Stimulated activated CD4-positive, alpha-beta T cell treated with anti-CD3 and anti-CD28 coated beads, Interleukin-15, amount 100 ng/mL, for 48 hours (primary cell): ENCODE measurements at regions not wholly inside any gene's neighbourhood (a gene's known extent, or its start where the extent isn't known, plus 50 kb on each side); places are given as distances from the start of the nearest gene placed in this dataset.

Experiments used
- DNase-seq, 2 donors: peaks; one replicate each; pipeline ENCODE4 v3.0.0-alpha.2; 2020; ENCODE audit warnings: low read depth in 2 of 2

DNA sequence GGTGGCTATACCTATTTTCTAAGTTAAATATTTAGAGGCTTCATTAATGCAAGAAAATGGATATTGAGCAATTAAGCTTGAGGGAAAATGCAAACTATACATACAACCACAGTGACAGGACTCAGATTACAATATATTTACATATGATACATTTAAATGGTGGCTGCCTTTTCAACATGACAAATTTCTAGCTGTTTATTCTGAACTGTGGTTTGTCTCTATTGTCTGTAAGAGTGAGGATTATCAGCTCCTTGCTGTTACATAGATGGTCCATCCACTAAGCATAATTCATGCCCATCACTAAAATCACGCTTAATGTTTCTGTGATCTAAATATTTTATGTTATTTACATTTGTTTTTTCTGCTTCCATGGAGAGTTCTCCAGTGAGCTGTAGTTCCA is 81.1 kb upstream of the SGCD start:
- no peak for DNase-seq

DNA sequence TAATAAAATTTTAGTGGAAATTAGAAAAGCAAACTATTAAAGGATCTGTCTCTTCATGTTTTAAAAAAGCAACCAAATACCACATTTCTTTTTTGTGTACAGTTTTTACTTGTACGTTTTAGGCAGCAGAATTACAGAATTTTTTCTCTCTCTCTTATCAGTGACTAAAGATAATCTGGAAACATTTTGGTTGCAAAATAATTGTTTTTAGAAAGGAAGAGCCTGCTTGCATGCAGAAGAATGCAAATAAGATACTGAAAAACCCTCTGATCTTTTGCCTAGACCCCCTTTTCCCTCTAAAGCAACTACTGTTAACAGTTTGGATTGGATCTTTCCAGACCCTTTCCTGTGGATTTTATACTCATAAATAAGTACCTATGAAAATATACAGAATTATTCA is 75.9 kb upstream of the SGCD start:
- DNase-seq, result no peak

- DNase-seq, result no peak
Measured at GRCh38 chr5:156253130-156253529, 73.8 kb upstream of the SGCD start.

DNA sequence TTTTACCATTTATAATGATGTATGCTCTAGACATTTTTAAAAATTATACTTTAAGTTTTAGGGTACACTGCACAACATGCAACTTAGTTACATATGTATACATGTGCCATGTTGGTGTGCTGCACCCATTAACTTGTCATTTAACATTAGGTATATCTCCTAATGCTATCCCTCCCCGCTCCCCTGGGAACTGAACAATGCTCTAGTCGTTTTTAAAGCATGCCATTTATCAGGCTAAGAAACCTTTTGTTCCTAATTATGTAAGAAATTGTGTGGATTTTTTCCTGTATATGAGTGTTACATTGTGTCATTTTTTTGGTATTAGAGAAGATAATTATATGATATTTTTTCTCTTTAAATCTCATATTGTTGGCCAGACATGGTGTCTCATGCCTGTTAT is 72.8 kb upstream of the SGCD start:
- DNase-seq, result no peak

DNA sequence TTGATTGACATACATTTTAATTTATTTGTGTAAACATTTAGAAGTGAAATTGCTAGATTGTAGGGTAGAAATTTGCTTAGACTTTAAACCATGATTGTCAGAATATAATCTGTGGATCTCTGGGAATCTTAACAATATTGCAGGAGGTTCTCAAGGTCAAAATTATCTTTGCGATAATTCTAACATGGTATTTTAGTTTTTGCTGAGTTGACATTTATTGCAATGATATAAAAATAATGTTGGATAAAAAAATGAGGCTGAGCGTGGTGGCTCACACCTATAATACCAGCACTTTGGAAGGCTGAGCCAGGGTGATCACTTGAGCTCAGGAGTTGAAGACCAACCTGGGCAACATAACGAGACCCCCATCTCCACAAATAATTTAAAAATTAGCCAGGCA is 70.3 kb upstream of the SGCD start:
- DNase-seq, result no peak

DNA sequence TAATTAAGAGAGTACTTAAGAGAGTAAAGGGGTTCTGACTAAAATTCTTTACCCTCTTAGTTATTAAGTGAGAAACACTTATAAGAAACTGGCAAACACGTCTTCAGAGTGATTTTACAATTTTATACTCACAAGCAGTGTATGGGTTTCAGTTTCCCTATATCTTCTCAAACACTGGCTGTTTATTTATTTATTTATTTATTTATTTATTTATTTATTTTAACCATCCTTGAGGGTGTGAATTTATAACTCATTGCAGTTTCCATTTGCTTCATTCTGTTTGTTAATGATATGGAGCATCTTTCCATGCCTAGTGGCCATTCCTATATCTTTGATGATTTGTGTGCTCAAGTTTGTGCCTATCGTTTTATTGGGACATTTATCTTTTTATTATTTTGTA is 68.0 kb upstream of the SGCD start:
- DNase-seq, result no peak

DNA sequence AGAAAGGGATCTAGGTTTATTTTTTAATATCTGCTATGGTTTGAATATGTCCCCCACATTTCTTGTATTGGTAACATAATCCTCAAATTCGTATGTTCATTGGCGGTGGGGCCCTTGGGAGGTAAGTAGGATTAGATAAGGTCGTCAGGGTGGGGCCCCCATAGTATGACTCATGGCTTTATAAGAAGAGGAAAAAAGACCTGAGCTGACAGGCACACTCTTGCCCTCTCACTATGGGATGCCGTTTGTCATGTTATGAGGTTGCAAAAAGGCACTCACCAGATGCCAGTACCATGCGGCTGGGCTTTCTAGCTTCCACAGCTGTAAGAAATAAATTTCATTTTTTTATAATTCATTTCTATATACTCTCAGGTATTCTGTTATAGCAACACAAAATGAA is 67.3 kb upstream of the SGCD start:
- DNase-seq, result no peak

DNA sequence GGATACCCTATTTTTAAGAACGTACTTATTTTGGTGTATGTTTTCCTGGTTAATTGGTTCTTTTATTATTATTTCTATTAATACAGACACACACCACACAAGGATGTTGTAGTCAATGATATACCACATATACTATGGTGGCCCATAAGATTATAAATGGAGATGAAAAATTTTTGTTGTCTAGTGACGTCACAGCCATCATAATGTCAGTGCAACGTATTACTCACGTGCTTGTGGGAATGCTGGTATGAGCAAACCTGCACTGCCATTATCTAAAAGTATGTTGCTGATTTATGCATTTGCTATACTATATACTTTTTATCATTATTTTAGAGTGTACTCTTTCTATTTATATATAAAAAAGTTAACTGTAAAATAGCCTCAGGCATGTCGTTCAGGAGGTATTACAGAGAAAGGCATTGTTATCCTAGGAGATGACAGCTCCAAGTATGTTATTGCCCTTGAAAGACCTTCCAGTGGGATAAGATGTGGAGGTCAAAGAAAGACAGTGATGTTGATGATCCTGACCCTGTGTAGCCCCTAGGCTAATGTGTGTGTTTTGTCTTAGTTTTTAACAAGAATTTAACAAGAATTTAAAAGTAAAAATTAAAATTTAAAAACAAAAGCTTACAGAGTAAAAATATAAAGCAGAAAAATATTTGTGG is 65.6 kb upstream of the SGCD start:
- no peak for DNase-seq

DNA sequence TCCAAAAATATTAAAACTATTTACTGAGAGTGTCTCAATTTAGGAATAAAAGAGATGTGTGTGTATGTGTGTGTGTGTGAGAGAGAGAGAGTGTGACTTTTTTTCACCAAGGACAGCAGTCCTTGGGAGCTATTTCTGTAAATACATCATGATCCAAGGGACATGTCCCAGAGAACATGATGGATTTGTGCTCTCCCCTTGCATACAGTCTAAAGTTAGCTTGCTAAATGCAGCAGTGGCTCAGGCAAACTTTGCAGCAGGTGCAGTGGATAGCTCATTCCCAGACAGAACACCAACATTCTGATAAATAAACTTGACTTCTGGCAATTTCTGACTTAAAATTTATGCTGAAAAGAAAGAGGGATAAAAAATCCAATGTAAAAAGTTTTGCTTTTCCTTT is 55.4 kb upstream of the SGCD start:
- no peak for DNase-seq

DNA sequence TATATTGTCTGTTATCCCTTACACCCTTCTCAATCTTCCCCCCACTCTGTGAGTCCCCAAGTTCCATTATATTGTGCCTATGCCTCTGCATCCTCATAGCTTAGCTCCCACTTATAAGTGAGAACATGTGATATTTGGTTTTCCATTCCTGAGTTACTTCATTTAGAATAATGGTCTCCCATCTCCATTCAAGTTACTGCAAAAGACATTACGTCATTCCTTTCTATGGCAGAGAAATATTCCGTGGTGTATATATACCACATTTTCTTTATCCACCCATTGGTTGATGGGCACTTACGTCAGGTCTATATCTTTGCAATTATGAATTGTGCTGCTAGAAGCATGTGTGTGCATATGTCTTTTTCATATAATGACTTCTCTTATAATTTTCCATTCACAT is 54.8 kb upstream of the SGCD start:
- DNase-seq, result no peak

DNA sequence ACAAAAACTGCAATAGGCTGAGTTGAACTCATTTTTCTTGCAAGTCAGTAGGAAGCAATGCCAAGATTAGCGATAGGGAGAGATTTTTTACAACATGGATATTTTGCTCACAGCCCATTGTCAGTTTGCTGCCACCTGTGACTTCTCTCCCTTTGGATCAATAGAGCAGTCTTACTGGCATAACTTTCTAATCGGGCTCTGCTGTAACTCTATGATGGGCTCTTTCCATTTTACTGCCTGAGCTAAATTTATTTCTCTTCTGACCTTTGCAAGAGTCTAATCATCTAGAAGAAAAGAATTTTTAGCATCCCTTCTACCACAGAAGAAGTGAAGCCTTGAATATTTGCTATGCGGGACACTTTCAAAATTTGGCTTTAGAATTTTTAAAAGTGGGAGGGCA is 53.6 kb upstream of the SGCD start:
- no peak for DNase-seq

GRCh38 chr5:156274453-156274852 is 52.5 kb upstream of the SGCD start:
- no peak for DNase-seq
